ENCODE measurements at regions not wholly inside any gene's neighbourhood (a gene's known extent, or its start where the extent isn't known, plus 50 kb on each side); places are given as distances from the start of the nearest gene placed in this dataset.

DNA sequence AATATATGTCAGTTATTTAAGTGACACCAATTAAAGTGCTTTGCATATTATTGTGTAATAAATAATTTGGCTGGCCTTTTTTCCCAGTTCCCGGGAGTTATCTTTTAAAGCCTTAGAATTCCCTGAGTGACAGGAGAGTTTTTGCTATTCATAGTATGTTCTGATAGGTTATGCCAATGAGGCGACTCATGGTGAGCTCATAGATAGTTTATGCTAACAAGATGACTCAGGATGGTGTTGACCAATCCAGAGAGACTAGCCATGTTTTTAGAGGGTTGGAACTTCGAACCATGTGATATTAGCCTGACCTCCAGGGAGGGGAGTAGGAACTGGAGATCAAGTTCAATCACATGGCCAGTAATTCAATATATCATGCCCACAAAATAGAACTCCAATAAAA, 310.8 kb downstream of the USP25 start:
- TF ChIP-seq, protein P1, sequence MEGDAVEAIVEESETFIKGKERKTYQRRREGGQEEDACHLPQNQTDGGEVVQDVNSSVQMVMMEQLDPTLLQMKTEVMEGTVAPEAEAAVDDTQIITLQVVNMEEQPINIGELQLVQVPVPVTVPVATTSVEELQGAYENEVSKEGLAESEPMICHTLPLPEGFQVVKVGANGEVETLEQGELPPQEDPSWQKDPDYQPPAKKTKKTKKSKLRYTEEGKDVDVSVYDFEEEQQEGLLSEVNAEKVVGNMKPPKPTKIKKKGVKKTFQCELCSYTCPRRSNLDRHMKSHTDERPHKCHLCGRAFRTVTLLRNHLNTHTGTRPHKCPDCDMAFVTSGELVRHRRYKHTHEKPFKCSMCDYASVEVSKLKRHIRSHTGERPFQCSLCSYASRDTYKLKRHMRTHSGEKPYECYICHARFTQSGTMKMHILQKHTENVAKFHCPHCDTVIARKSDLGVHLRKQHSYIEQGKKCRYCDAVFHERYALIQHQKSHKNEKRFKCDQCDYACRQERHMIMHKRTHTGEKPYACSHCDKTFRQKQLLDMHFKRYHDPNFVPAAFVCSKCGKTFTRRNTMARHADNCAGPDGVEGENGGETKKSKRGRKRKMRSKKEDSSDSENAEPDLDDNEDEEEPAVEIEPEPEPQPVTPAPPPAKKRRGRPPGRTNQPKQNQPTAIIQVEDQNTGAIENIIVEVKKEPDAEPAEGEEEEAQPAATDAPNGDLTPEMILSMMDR (IDR thresholded peaks at IDR 0.05; ENCODE audit: low read length, missing control alignments), result no peak
- peak; percentile 33 for DNase-seq (ENCODE audit: low read depth)
- no peak overlapping the region for H3K4me3 ChIP-seq (replicated peaks; ENCODE audit: low read depth, low read length)

DNA sequence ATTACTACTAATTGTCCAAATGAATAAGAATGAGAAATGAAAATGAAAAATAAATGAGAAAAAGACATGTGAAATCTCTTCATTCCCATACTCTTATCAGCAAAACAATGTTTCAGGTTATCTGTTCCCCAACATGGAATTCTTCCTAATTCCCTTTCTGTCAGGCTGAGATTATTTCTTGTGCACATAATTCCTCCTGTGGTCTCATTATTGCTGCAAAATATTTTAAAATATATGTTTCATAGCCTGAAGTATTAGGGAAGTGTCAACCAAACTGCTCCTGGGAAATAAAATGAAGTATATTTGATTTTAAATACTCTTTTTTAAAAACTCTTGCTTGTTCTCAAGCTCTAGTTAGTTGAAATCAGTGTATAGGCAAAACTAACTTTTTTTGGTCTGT, 314.9 kb downstream of the USP25 start:
- no peak overlapping the region for H3K4me3 ChIP-seq (replicated peaks; ENCODE audit: low read depth, low read length)
- no peak for DNase-seq (ENCODE audit: low read depth)
- TF ChIP-seq, protein P1 (IDR thresholded peaks at IDR 0.05; ENCODE audit: low read length, missing control alignments), result no peak

- DNase-seq (ENCODE audit: low read depth), result no peak
- H3K4me3 ChIP-seq (replicated peaks; ENCODE audit: low read depth, low read length), result no peak overlapping the region
- TF ChIP-seq, protein P1 (IDR thresholded peaks at IDR 0.05; ENCODE audit: low read length, missing control alignments), result no peak
Measured at GRCh38 chr21:16046656-16047330, 317.0 kb downstream of the USP25 start.

DNA sequence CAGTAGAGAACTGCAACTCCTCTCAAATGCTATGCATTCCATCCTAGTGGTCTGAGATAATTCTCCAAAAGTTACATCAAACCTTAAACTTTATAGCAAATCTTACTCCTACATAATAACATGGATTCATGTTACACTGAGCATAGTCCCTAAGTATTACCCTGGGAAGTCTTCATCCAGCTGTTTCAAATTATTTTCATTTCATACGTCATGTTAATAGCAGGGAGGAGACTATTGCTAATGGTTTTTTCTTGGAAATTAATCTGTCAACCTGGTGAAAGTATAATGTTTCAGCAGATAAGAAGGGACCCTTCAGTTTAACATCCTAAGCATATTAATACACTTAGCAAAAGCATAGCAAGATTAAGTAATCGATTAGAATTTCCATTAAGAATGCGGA, 318.1 kb downstream of the USP25 start:
- TF ChIP-seq, protein P1 (IDR thresholded peaks at IDR 0.05; ENCODE audit: low read length, missing control alignments), result no peak
- H3K4me3 ChIP-seq (replicated peaks; ENCODE audit: low read depth, low read length), result no peak overlapping the region
- no peak for DNase-seq (ENCODE audit: low read depth)

GRCh38 chr21:16055014-16055413, 325.2 kb downstream of the USP25 start:
- no peak overlapping the region for H3K4me3 ChIP-seq (replicated peaks; ENCODE audit: low read depth, low read length)
- TF ChIP-seq, protein P1 (IDR thresholded peaks at IDR 0.05; ENCODE audit: low read length, missing control alignments), result no peak
- DNase-seq (ENCODE audit: low read depth), result no peak

DNA sequence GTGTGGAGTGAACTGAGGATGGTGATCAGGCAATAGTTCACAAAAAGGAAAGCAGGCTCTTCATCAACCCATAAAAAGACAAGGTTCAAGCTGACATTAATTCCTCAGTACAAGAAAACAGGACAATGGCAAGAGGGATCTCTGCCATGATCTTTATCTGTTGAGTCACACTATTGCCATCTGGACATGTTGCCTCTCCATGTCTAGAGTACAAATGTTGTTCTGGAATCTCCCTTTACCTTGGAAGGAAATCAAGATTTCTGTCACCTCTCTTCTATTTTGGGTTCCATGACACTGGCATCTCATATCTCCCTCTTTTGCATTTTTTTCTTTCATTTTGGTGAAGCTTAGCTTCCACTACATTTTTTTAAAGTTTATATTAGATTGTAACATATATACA, 329.1 kb downstream of the USP25 start:
- no peak overlapping the region for H3K4me3 ChIP-seq (replicated peaks; ENCODE audit: low read depth, low read length)
- no peak for DNase-seq (ENCODE audit: low read depth)
- TF ChIP-seq, protein P1 (IDR thresholded peaks at IDR 0.05; ENCODE audit: low read length, missing control alignments), result no peak

DNA sequence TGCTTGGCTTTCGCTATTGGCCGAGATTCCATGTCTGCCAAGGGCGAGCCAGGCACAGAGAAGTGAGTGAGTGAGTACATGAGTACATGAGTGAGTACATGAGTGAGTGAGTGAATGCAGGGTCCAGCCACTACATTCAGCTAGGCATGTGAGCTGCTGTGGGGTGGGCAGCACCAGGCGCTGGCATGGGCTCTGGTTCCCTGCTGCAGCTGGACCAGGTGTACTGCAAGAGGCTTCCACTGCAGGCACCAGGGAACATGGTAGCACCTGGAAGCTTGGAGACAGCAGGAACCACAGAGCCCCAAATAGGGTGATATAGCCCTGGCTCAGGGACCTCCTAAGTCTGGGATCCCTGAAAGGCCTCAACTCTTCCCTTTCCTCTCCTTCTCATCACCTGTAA, 330.2 kb downstream of the USP25 start:
- DNase-seq (ENCODE audit: low read depth), result no peak
- TF ChIP-seq, protein P1 (IDR thresholded peaks at IDR 0.05; ENCODE audit: low read length, missing control alignments), result no peak
- no peak overlapping the region for H3K4me3 ChIP-seq (replicated peaks; ENCODE audit: low read depth, low read length)

Measured in fibroblast of pulmonary artery (primary cell).